Thyroid gland (tissue), 4 donors: ENCODE measurements at regions not wholly inside any gene's neighbourhood (a gene's known extent, or its start where the extent isn't known, plus 50 kb on each side); places are given as distances from the start of the nearest gene placed in this dataset.
"Not testable (repeated sequence)": the region's sequence is repeated elsewhere in the genome, so short reads cannot be mapped to it uniquely, and the experiment has no call there.

Experiments
- DNase-seq, 2 donors: peaks; one replicate each; pipeline ENCODE4 v3.0.0-alpha.2; 2019
- H3K27ac ChIP-seq, 3 donors: fragments of 200-600 bp; sonication (generic); 1 replicate in 2 of 3; 2 replicates in 1 of 3; pipeline ENCODE4 v1.5.1; 2016 to 2019; ENCODE audit warnings: mild to moderate bottlenecking in 1 of 3, moderate library complexity in 1 of 3
- H3K27me3 ChIP-seq: fragments of 200-600 bp; sonication (generic); one replicate; pipeline ENCODE4 v1.5.1; 2019
- H3K36me3 ChIP-seq, 2 donors: fragments of 200-600 bp; sonication (generic); one replicate each; pipeline ENCODE4 v1.5.1; 2016 to 2019
- H3K4me1 ChIP-seq, 2 donors: fragments of 200-600 bp; sonication (generic); one replicate each; pipeline ENCODE4 v1.5.1; 2017 to 2019
- H3K4me3 ChIP-seq, 3 donors: fragments of 200-600 bp; sonication (generic); replicated peaks in 1 of 3; 1 replicate in 2 of 3; 2 replicates in 1 of 3; pipeline ENCODE4 v1.5.1; 2016; ENCODE audit warnings: mild to moderate bottlenecking in 1 of 3
- H3K9me3 ChIP-seq: fragments of 200-600 bp; sonication (generic); one replicate; pipeline ENCODE4 v1.5.1; 2017
- POLR2A ChIP-seq, 2 donors: fragments of 450-650 bp; IDR thresholded peaks; one replicate each; pipeline ENCODE4 v1.6.1; 2017; ENCODE audit warnings: antibody characterized with exemption in 2 of 2, mild to moderate bottlenecking in 2 of 2, moderate library complexity in 1 of 2
- WGBS, 2 donors: methylation state at CpG; one replicate each; pipeline ENCODE4 v1.1.5; 2017; 5-methylcytosine and 5-hydroxymethylcytosine counted together
- intact Hi-C: fragments of 100-400 bp; cut with DNase I; formaldehyde crosslinking; loops from one replicate; pipeline ENCODE4 v1.15.1; 2023
- TF ChIP-seq, protein P1 (sequence below), 6 experiments: fragments of 200-600 bp in 3 of 6; fragments of 450-650 bp in 3 of 6; sonication (generic) in 3 of 6; IDR thresholded peaks; one replicate each; pipeline ENCODE4 v1.5.1; 2016 to 2019; ENCODE audit warnings: antibody characterized with exemption in 6 of 6, mild to moderate bottlenecking in 2 of 6, inconsistent platforms in 1 of 6, moderate library complexity in 1 of 6

DNA sequence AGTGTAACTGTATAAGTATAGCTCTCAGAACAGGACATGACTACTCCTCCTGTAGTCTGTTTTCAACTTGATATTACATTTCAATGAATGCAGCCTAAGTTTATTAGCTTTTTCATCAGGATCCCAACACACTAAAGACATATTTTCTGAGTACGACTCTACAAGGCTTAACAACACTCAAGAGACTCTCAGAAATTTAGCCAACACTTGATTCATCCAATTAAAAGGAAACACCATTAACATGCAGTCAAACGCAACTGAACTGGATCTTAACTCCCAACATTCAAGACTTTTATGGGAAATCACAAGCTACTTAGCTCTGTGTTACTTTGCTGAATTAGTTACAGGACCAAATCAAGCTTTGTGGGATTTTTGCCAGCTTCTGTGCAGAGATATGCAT is 65.2 kb upstream of the SGIP1 start:
- Histone ChIP-seq H3K4me1 (no peaks in the 10 kb centered on the region), H3K9me3 (no peaks in the 10 kb centered on the region), H3K27me3 (no peaks in the 10 kb centered on the region), H3K36me3 (no peaks in the 10 kb centered on the region), H3K27ac (no peak overlapping the region), H3K4me3 (no peak overlapping the region)
- intact Hi-C loops = no loop called here
- TF ChIP-seq POLR2A (IDR thresholded peaks at IDR 0.05) = no peak
- TF ChIP-seq, protein P1, sequence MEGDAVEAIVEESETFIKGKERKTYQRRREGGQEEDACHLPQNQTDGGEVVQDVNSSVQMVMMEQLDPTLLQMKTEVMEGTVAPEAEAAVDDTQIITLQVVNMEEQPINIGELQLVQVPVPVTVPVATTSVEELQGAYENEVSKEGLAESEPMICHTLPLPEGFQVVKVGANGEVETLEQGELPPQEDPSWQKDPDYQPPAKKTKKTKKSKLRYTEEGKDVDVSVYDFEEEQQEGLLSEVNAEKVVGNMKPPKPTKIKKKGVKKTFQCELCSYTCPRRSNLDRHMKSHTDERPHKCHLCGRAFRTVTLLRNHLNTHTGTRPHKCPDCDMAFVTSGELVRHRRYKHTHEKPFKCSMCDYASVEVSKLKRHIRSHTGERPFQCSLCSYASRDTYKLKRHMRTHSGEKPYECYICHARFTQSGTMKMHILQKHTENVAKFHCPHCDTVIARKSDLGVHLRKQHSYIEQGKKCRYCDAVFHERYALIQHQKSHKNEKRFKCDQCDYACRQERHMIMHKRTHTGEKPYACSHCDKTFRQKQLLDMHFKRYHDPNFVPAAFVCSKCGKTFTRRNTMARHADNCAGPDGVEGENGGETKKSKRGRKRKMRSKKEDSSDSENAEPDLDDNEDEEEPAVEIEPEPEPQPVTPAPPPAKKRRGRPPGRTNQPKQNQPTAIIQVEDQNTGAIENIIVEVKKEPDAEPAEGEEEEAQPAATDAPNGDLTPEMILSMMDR (IDR thresholded peaks at IDR 0.05) = no peak
- whole genome bisulfite sequencing, 2 donors = 45% methylated on average over 2 of the region's 2 CpGs
- no peak for DNase-seq

DNA sequence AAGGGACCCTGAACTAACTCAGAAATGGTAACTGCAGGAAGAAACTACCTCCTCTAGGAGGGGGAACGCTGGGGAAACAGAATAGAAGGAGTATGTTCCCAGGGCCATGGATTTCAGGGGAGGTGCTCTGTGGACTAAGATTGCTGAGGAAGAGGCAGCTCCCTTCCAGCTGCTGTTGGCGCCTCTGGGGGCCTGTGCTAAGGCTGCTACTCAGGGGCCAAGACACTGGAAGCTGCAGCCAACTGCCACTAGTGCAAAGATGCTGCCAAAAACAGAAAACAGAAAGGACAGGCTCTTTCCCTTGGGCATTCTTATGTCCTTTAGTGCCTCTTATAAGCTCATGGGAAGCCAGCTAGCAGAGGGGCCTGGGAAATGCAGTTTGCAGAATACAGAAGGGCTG is 58.0 kb upstream of the SGIP1 start:
- no peak overlapping the region for H3K27ac ChIP-seq
- H3K4me3 ChIP-seq = no peak overlapping the region
- no peaks in the 10 kb centered on the region for H3K27me3 ChIP-seq
- intact Hi-C loops = no loop called here
- DNase-seq = no peak
- no peaks in the 10 kb centered on the region for H3K9me3 ChIP-seq
- H3K4me1 ChIP-seq = no peaks in the 10 kb centered on the region
- TF ChIP-seq, protein P1 (IDR thresholded peaks at IDR 0.05) = no peak
- no peak for TF ChIP-seq POLR2A (IDR thresholded peaks at IDR 0.05)
- 57 to 81% methylated on average over 2 of the region's 2 CpGs for WGBS, 2 donors
- H3K36me3 ChIP-seq = no peaks in the 10 kb centered on the region

DNA sequence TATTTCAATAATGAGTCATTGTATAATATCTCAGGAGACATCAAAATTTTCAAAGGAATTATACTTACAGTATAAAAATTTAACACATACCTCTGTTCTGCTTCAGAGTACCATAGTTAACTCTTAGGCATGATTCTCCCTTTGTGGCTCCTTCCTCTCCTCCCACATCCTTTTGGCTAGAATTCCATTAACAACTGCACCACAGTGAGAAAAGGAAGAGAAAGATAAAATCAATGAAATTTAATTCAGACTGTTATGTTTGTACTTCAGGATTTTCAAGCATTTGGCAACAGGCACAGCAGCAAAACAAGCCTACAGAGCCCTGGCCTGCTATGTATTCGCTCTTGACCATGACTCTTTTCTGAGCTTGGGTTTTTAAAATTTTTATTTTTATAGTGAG is 57.2 kb upstream of the SGIP1 start:
- 90 to 91% methylated on average over 1 of the region's 1 CpG for WGBS, 2 donors
- H3K27ac ChIP-seq = no peak overlapping the region
- H3K4me3 ChIP-seq = no peak overlapping the region
- no peaks in the 10 kb centered on the region for H3K4me1 ChIP-seq
- intact Hi-C loops = no loop called here
- TF ChIP-seq, protein P1 (IDR thresholded peaks at IDR 0.05) = no peak
- TF ChIP-seq POLR2A (IDR thresholded peaks at IDR 0.05) = no peak
- no peaks in the 10 kb centered on the region for H3K27me3 ChIP-seq
- H3K36me3 ChIP-seq = no peaks in the 10 kb centered on the region
- no peak for DNase-seq
- H3K9me3 ChIP-seq = no peaks in the 10 kb centered on the region

DNA sequence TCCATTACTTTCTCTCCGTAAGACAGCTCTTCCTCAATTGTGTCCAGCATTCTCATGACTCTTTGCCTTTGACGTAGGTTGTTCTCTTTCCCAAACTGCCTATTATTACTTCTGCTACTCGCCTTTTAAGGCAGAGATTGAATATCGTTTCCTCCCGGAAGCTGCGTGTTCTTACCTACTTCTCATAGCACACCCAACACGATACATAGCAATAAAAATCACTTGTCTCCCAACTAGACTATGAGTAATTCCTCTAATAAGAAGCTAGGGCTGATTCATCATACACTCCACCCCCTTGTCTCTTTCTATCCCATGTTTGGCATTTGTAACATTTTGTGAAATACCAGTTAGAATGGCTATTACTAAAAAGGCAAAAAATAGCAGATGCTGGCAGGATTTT is 55.8 kb upstream of the SGIP1 start:
- Histone ChIP-seq H3K4me1 (no peaks in the 10 kb centered on the region), H3K27me3 (no peaks in the 10 kb centered on the region), H3K27ac (no peak overlapping the region), H3K4me3 (no peak overlapping the region), H3K9me3 (no peaks in the 10 kb centered on the region), H3K36me3 (no peaks in the 10 kb centered on the region)
- DNase-seq = no peak
- 94 to 98% methylated on average over 7 of the region's 7 CpGs for WGBS, 2 donors
- intact Hi-C loops = no loop called here
- TF ChIP-seq, protein P1 (IDR thresholded peaks at IDR 0.05) = no peak
- TF ChIP-seq POLR2A (IDR thresholded peaks at IDR 0.05) = no peak

DNA sequence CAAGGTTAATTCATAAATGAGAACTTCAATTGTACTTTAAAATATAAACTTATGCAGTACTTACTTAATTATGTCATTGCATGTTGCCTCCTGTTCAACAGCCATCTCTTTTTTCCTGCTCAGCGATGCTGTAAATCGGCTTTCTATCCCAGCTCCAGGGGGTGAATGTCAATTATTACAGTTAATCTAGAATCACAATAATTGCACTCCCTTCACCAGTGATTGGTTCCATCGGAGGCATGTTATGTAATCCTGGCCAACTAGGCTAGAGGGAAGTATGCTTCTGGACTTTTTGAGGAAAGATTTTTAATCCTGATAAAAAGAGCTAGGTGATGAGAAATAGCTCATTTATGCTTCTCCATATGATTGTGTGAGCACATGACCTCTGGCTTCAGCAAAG is 53.8 kb upstream of the SGIP1 start:
- H3K4me1 ChIP-seq = no peaks in the 10 kb centered on the region
- H3K9me3 ChIP-seq = no peaks in the 10 kb centered on the region
- no peak overlapping the region for H3K27ac ChIP-seq
- H3K27me3 ChIP-seq = no peaks in the 10 kb centered on the region
- no peak for DNase-seq
- no peak overlapping the region for H3K4me3 ChIP-seq
- TF ChIP-seq, protein P1 (IDR thresholded peaks at IDR 0.05) = no peak
- TF ChIP-seq POLR2A (IDR thresholded peaks at IDR 0.05) = no peak
- intact Hi-C loops = no loop called here
- 73 to 85% methylated on average over 3 of the region's 3 CpGs for WGBS, 2 donors
- no peaks in the 10 kb centered on the region for H3K36me3 ChIP-seq

DNA sequence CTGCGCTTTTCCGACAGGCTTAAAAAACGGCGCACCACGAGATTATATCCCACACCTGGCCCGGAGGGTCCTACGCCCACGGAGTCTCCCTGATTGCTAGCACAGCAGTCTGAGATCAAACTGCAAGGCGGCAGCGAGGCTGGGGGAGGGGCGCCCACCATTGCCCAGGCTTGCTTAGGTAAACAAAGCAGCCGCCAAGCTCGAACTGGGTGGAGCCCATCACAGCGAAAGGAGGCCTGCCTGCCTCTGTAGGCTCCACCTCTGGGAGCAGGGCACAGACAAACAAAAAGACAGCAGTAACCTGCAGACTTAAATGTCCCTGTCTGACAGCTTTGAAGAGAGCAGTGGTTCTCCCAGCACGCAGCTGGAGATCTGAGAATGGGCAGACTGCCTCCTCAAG is 52.7 kb upstream of the SGIP1 start:
- intact Hi-C loops, H3K27ac ChIP-seq, H3K27me3 ChIP-seq, H3K4me3 ChIP-seq, H3K4me1 ChIP-seq, H3K36me3 ChIP-seq, H3K9me3 ChIP-seq: not testable (repeated sequence)
- 60% methylated on average over 15 of the region's 15 CpGs; no CpG with 5 or more reads in 1 of the 2 donors for WGBS, 2 donors
- DNase-seq = peak in 1 of 2 donors; percentile 22
